GM10248 (cell line): ENCODE measurements at regions not wholly inside any gene's neighbourhood (a gene's known extent, or its start where the extent isn't known, plus 50 kb on each side); places are given as distances from the start of the nearest gene placed in this dataset.

Experiments
- CTCF ChIA-PET: fragments of 300-600 bp; sonication (Branson Sonifier 250); formaldehyde crosslinking; extraction: SDS; loops from one replicate; lab custom pipeline; 2021; ENCODE audit warnings: antibody characterized with exemption; lab: Yijun Ruan, JAX
- POLR2A ChIA-PET: fragments of 350-650 bp; sonication (Branson Sonifier 250); formaldehyde crosslinking; extraction: SDS; loops from one replicate; lab custom pipeline; 2020; ENCODE audit warnings: antibody characterized with exemption; lab: Yijun Ruan, JAX
- DNase-seq: peaks from one replicate; pipeline ENCODE4 v3.0.0; 2012; ENCODE audit errors: extremely low spot score
- TF ChIP-seq, protein P1 (sequence below): IDR thresholded peaks from 2 replicates; pipeline ENCODE4 v1.5.1; 2012; ENCODE audit warnings: mild to moderate bottlenecking, low read depth; ENCODE audit errors: extremely low read depth, missing control alignments, control extremely low read depth

DNA sequence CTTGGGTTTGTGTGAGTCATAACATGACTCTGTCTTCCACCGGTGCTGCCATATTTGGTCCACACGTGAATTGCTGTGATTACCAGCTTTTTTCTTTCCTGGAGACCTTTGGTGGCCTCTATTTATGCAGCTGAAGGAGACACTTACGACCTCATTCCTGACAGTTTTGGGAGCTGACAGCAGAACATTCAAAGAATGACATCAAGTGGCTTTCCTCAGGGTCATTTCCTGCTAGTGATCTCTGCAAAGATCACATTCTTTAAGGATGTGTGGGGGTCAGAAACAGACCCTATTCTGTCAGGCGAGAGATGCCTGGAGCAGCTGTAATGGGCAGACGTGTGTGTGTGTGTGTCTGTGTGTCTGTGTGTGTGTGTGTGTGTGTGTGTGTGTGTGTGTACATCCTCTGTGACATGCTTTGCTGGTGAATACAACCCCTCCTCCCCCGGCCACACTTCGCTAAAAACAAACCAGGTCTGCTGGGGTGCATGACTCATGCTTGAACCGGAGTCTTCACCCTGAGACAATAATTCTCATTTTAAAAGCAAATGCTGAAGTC, 115.6 kb downstream of the TMEM170B start:
- TF ChIP-seq, protein P1, sequence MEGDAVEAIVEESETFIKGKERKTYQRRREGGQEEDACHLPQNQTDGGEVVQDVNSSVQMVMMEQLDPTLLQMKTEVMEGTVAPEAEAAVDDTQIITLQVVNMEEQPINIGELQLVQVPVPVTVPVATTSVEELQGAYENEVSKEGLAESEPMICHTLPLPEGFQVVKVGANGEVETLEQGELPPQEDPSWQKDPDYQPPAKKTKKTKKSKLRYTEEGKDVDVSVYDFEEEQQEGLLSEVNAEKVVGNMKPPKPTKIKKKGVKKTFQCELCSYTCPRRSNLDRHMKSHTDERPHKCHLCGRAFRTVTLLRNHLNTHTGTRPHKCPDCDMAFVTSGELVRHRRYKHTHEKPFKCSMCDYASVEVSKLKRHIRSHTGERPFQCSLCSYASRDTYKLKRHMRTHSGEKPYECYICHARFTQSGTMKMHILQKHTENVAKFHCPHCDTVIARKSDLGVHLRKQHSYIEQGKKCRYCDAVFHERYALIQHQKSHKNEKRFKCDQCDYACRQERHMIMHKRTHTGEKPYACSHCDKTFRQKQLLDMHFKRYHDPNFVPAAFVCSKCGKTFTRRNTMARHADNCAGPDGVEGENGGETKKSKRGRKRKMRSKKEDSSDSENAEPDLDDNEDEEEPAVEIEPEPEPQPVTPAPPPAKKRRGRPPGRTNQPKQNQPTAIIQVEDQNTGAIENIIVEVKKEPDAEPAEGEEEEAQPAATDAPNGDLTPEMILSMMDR: no peak
- ChIA-PET CTCF (interaction anchor here (0.8 to 6.3 kb wide), 7 partner anchors 15 to 953 kb away, joined by 3 to 80 read pairs (median 4); partner anchors contain the start of gene EDN1), POLR2A (no interaction called here)
- DNase-seq: peak; percentile 56

DNA sequence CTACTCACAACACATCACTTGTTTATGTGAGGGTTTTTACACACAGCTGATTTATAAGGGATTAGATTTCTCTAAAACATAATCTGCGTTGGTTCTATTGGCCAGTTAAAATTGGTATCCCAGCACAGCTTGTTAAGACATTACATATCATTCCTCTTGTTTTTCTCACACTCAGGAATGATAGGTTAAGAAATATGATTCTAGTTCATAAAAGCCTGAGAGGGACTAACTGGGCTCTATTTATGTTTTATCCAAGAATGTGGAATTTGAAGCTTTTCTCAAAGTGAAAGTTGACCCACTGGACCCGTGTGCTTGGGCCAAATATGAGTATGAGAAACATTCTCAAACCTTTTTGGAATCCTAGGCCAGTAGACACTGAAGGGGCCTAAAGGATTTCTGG, 117.3 kb downstream of the TMEM170B start:
- ChIA-PET CTCF (interaction anchor here (0.7 to 6.3 kb wide), 40 partner anchors 8 to 954 kb away, joined by 3 to 80 read pairs (median 4); partner anchors contain the start of gene EDN1), POLR2A (no interaction called here)
- DNase-seq: no peak
- TF ChIP-seq, protein P1: no peak

DNA sequence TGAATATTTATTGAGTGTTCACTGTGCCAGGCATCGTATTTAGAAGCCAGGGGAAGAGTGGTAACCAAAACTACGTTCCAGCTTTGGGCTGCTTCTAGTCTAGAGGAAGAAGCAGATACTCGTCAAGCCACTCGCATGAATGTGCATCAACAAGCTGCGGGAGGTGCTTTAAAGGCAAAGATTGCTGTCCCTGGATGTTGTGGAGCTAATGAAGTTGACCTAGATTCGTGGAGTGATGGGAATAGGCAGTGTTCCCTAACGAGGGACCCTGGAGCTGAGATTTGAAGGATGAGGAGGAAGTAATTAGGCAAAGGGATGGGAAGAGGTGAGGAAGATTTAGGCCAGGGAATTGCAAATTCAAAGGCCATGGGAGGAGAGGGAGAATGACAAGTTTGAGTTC, 118.9 kb downstream of the TMEM170B start:
- POLR2A ChIA-PET: no interaction called here
- no peak for DNase-seq
- CTCF ChIA-PET: interaction anchor here (0.6 to 6.3 kb wide), 39 partner anchors 10 to 952 kb away, joined by 3 to 80 read pairs (median 5); partner anchors contain the start of gene EDN1
- TF ChIP-seq, protein P1: no peak

DNA sequence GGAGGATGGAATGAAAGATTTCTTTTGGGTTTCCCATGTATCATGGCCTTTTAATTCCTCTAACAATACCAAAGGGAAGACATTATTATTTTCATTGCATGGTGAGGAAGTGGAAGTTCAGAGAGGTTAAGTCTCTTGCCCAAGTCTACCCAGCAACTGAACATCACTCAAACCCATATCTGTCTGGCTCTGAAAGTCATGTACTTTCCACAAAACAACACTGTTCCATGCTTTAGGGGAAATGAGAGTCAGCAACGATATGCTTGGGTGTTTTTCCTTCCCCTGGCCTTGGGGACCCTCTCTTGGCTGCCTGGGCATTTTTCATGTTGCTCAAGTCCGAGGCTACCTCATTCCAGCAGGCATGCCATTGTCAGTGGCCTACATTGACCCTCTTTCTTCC, 118.8 kb downstream of the ADTRP start:
- POLR2A ChIA-PET: no interaction called here
- CTCF ChIA-PET: interaction anchor here (1.1 to 1.6 kb wide), 3 partner anchors 9 to 51 kb away, joined by 3 read pairs; no protein-coding TSS in a partner anchor
- TF ChIP-seq, protein P1: no peak

DNA sequence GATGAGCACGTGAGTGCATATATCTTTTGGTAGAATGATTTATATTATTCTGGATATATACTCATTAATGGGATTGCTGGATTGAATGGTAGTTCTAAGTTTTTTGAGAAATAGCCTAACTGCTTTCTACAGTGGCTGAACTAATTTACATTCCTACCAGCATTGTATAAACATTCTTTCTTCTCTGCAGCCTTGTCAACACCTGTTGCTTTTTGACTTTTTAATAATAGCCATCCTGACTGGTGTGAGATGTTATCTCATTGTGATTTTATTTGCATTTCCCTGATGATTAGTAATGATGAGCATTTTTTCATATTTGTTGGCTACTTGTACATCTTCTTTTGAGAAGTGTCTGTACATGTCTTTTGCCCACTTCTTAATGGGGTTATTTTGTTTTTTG, 116.3 kb downstream of the ADTRP start:
- POLR2A ChIA-PET: no interaction called here
- TF ChIP-seq, protein P1: no peak
- no peak for DNase-seq
- CTCF ChIA-PET: interaction anchor here (1.6 kb wide), 1 partner anchor 12 kb away, joined by 4 read pairs; no protein-coding TSS in a partner anchor

More for the DNA sequence above, 118.8 kb downstream of the ADTRP start:
- DNase-seq: no peak

DNA sequence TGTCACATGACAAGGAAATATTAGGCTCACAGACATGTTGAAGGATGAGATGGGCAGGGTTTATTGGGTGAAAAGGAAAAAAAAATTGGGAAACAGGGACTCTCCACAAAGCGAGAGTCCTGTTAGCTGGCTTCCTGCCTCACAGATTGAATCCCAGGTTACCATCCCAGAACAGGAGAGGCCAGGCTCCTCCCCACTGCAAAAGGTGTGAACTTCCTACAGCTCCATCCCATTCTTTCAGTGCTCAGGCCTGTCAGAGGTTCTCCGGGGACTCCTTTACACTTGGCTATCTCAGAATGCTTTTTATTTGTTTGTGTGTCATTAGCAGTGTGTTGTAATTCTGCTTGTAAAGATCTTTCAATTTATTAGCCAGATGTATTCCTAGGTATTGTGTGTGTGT, 115.1 kb downstream of the ADTRP start:
- CTCF ChIA-PET: interaction anchor here (1.2 kb wide), 1 partner anchor 9 kb away, joined by 4 read pairs; no protein-coding TSS in a partner anchor
- POLR2A ChIA-PET: no interaction called here
- TF ChIP-seq, protein P1: no peak

More for the DNA sequence above, 115.1 kb downstream of the ADTRP start:
- no peak for DNase-seq
